ENCODE measurements at regions not wholly inside any gene's neighbourhood (a gene's known extent, or its start where the extent isn't known, plus 50 kb on each side); places are given as distances from the start of the nearest gene placed in this dataset.

- TF ChIP-seq MAX (IDR thresholded peaks at IDR 0.05): no peak
- TF ChIP-seq CREB1 (IDR thresholded peaks at IDR 0.05; ENCODE audit: low read depth): no peak
- no peak for TF ChIP-seq RAD21 (IDR thresholded peaks at IDR 0.05; ENCODE audit: low read depth)
- TF ChIP-seq FOXM1 (IDR thresholded peaks at IDR 0.05; ENCODE audit: borderline replicate concordance, low read depth): no peak
- TF ChIP-seq, protein P1, sequence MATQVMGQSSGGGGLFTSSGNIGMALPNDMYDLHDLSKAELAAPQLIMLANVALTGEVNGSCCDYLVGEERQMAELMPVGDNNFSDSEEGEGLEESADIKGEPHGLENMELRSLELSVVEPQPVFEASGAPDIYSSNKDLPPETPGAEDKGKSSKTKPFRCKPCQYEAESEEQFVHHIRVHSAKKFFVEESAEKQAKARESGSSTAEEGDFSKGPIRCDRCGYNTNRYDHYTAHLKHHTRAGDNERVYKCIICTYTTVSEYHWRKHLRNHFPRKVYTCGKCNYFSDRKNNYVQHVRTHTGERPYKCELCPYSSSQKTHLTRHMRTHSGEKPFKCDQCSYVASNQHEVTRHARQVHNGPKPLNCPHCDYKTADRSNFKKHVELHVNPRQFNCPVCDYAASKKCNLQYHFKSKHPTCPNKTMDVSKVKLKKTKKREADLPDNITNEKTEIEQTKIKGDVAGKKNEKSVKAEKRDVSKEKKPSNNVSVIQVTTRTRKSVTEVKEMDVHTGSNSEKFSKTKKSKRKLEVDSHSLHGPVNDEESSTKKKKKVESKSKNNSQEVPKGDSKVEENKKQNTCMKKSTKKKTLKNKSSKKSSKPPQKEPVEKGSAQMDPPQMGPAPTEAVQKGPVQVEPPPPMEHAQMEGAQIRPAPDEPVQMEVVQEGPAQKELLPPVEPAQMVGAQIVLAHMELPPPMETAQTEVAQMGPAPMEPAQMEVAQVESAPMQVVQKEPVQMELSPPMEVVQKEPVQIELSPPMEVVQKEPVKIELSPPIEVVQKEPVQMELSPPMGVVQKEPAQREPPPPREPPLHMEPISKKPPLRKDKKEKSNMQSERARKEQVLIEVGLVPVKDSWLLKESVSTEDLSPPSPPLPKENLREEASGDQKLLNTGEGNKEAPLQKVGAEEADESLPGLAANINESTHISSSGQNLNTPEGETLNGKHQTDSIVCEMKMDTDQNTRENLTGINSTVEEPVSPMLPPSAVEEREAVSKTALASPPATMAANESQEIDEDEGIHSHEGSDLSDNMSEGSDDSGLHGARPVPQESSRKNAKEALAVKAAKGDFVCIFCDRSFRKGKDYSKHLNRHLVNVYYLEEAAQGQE (IDR thresholded peaks at IDR 0.05; ENCODE audit: low read depth): no peak
- TF ChIP-seq USF1 (IDR thresholded peaks at IDR 0.05): no peak
- no peak for TF ChIP-seq TEAD4 (IDR thresholded peaks at IDR 0.05)
- no peak for TF ChIP-seq CEBPB (IDR thresholded peaks at IDR 0.05)
These were observed 238.7 kb upstream of the OR4E1 start for GRCh38 chr14:21912367-21912766.
